GM18858 (cell line): ENCODE measurements at regions not wholly inside any gene's neighbourhood (a gene's known extent, or its start where the extent isn't known, plus 50 kb on each side); places are given as distances from the start of the nearest gene placed in this dataset.
A peak's percentile ranks its signal among the peaks of the same experiment; 100 is the strongest.
"Not testable (repeated sequence)": the region's sequence is repeated elsewhere in the genome, so short reads cannot be mapped to it uniquely, and the experiment has no call there.

Source experiments
- ATAC-seq: cut with Tn5 transposase; IDR thresholded peaks from one replicate; pipeline ENCODE4 v1.9.1; 2021; ENCODE audit not compliant: unreplicated experiment

GRCh38 chr4:158313566-158313965 is 103.3 kb downstream of the TMEM144 start:
- ATAC-seq, result no peak

- no peak for ATAC-seq
These were observed 104.6 kb downstream of the TMEM144 start for GRCh38 chr4:158314756-158315487.

GRCh38 chr4:158315706-158316105 is 105.4 kb downstream of the TMEM144 start:
- no peak for ATAC-seq

GRCh38 chr4:158316264-158316663 is 106.0 kb downstream of the TMEM144 start:
- peak; percentile 88 for ATAC-seq

DNA sequence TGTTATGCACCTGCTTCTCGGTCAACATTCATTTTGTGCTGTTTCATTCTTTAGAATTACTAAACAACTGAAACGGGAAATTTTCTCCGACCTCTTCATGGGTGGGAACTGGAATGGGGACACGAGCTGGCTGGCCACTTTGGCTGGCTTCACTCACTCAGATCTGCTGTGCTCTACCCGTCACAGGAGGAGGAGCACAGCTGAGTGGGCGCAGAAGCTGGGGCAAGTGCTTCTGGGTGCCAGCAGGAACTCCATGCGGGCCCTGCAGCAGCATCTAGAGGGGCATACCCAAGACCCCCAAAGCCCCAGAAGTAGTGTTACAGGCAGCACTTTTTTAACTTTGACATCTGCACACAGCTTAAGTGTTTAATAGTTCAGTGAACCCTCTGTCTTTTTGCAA is 109.6 kb downstream of the TMEM144 start:
- ATAC-seq, result no peak

DNA sequence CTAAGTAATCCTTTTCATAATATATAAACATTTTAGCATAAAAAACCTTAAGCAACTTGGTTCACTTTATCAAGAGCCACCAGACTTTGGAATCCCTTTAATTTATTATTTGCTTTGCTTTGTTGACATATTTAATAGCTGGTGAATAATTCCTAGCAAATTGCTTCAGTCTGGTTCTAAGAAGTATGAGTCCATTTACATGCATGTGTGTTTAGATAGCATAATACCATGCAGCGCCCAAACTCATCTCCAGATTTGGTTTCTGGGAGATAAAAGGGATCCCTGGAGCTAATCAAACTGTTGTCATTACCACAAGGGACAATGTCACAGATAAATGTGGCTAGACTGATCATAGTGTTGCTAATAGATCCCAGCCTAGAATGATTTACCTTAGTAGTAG is 111.8 kb downstream of the TMEM144 start:
- no peak for ATAC-seq

GRCh38 chr4:158327525-158327924 is 117.2 kb downstream of the TMEM144 start:
- no peak for ATAC-seq

DNA sequence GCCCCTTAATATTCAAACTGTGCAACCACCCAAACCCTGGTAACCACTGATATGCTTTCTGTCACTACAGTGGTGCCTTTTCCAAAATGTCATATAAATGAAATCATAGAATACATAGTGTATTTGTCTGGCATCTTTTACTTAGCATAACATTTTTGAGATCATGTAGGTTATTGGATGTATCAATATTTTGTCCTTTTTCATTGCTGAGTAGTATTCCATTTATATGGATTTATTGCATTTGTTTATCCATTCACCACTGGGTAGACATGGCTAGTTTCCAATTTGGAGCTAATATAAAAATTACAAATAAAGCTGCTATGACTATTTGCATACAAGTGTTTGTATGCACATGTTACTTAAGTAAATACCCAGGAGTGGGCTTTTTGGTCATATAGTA is 121.6 kb downstream of the TMEM144 start:
- ATAC-seq, result no peak

DNA sequence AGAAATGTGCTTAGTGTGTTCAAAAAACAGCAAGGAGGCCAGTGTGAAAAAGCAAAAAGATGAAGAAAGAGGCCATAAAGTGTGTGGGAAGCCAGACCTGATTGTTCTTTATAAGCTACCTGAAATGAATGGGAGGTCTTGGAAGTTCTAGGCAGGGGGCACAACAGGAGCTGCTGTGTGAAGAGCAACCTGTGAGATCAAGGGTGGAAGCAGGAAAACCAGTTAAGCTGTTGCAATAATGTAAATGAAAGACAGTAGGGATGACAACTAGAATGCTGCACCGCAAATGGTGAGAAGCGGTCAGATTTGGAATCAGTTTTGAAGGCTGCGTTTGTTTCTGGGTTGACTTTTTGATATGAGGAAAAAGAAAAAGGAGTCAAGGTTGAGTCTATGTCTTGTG is 123.5 kb downstream of the TMEM144 start:
- ATAC-seq, result no peak

DNA sequence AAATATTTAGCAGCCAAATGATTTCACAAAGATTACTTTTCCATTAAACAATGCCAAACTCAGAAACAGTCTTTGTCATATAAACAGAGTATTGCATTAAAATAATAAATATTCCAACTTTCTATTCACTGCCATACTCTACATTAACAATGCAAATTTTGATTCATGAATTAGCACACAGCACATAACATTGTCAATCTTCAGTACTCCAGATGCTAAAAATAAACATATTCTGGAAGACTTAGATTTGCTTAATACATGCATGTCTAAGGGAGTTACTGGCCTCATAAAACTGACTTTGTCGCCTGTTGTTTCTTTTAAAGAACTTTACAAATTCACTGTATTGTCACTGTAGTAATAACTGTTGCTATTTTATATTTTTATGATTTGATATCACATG is 131.6 kb downstream of the TMEM144 start:
- no peak for ATAC-seq

DNA sequence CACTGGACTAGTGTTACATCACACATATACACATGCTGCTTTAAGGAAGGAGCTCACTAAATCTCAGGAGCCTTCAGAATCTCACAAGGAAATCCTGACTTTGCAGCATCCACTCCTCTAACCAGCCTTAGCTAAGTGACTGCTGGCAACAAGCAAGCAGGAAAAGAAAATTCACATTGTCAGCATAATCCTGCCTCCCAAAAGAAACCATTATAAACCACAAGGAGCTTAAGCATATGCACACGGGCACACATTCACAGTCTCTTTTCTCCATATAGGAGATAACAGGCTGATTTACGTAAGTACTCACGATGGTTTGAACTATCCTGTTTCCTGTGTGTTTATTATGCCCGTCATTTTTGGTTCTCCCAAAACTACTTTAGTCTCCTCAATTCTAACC is 136.3 kb downstream of the TMEM144 start:
- no peak for ATAC-seq

- no peak for ATAC-seq
These were observed 137.3 kb downstream of the TMEM144 start for GRCh38 chr4:158347556-158347955.

GRCh38 chr4:158350161-158350560 is 139.9 kb downstream of the TMEM144 start:
- ATAC-seq, result no peak

DNA sequence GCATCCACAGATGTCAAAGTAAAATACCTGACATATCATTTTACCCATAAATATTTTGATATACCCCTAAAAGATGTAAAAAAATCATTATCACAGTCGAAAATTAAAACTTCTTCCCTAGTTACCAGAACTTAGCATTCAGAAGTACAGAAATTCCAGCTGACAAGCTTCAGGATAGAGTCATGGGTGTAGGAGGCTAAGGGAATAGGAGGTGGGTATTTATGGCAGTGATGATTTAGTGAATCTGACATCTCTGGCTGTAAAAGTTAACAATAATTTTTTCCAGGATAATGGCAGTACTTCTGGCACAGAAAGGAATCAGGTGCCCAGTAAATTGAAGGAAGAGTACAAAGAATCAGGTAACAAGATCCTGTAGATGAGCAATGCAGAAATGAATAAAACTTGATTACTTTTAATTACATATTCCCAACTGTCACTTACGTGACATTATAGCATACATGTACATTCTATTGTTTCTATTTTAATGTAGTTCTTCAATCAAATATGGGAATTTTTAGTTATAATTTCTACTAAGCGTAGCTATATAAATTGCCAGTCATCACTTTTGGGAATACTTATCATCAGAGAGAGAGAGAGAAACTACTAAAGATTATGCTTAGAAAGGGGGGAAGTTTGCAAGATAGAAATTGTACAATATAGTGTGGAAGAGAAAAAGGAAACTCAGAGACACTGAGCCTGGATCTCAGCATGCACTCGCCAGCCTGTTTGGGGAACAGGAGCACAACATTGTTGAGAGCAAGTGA is 143.4 kb downstream of the TMEM144 start:
- no peak for ATAC-seq

GRCh38 chr4:158356301-158356700 is 146.0 kb downstream of the TMEM144 start:
- ATAC-seq, result no peak

GRCh38 chr4:158367932-158368441 is 153.7 kb upstream of the RXFP1 start:
- ATAC-seq, result not testable (repeated sequence)

DNA sequence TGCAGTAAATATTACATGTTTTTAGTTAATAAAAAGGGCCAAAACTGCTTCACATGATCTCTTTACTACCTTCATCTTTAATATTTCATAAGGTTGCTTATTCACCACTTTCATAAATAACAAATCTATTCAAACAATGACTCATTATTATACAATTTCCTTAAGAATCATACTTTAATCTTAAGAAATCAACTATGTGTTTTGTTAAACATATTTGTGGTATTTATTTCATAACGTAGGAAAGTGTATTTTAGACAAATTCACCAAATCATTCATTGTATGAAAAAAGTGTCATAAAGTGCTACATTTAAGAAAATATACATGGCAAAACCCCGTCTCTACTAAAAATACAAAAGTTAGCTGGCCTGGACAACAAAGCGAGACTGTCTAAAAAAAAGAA is 150.5 kb upstream of the RXFP1 start:
- ATAC-seq, result no peak

- no peak for ATAC-seq
These were observed 147.4 kb upstream of the RXFP1 start for GRCh38 chr4:158374318-158374717.

DNA sequence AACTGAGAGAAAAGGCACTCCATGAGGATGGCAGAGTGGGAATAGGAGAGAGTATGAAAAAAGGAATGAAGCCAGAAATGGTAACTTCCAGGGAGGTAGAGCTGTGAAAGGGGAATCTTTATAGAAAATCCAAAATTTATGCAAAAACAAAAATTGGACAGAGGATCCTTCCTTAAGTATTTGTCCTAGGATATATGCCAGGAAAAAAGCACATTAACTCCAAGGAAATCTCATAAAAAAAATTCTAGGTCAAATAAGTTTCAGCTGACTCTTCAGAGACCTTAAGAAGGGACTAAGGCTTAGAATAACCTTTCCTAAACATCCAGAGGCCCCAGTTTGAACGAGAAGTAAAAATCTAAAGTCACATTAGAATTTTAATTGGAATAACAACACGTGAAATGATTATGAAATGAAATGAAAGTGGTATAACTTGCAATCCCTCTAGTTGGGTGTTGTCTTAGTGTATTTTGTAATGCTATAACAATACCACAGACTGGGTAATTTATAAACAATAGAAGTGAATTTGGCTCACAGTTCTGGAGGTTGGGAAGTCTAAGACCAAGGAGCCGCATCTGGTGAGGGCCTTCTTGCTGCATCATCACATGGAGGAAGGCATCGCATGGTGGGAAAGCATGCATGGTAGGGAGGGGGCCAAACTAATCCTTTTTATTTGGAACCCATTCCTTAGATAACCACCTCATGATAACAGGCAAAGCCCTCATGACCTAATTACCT is 145.4 kb upstream of the RXFP1 start:
- ATAC-seq, result no peak

- ATAC-seq, result no peak
These were observed 137.3 kb upstream of the RXFP1 start for GRCh38 chr4:158384414-158384813.

DNA sequence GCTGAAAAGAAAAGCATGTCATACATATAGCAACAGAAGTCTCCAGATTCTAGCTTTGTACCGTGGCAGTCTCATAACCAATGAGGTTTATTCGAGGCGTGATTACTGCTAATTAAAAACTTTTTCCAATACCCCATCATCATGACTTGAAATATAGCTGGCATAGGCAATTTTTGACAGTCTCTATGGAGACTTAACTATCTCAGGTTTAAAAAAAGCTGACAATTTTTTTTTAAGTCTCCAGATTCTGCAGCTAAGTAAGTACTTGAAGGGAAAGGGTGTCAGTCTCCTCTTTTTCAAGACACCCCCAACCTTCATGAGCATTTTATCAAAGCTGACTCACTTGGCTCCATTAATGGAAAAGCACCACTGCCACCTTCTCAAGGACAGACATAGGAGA is 126.3 kb upstream of the RXFP1 start:
- ATAC-seq, result no peak

- ATAC-seq, result no peak
These were observed 125.8 kb upstream of the RXFP1 start for GRCh38 chr4:158395889-158396288.
